Stromal cell of bone marrow (primary cell): ENCODE measurements at regions not wholly inside any gene's neighbourhood (a gene's known extent, or its start where the extent isn't known, plus 50 kb on each side); places are given as distances from the start of the nearest gene placed in this dataset.

Experiments
- DNase-seq: peaks from one replicate; pipeline ENCODE4 v3.0.0-alpha.2; 2012; ENCODE audit warnings: low read depth

DNA sequence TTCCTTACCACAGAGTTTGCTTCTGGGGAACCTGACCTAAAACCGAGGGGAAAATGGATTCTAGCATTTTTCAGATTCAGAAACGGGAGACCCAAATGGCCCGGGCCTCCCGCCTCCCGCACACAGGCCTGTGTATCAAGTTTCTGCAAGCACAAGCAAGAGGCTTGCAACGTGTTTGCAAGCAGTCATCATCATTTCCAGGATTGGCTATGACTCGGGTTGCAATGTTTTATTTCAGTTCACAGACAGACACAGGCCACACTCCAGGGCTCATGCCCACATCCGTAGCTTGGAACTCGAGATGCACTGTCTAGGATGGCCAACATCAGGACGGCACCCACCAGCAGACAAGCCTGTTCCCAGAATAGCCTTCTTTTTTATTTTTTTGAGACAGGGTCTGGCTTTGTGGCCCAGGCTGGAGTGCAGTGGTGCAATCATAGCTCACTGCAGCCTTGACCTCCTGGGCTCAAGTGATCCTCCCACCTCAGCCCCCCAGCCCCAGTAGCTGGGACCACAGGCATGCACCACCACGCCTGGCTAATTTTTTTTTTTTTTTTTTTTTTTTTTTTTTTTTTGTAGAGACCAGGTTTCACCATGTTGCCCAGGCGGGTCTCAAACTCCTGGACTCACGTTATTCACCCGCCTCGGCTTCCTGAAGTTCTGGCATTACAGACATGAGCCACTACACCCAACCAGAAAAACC, 68.1 kb upstream of the FOXK1 start:
- peak; percentile 81 for DNase-seq

DNA sequence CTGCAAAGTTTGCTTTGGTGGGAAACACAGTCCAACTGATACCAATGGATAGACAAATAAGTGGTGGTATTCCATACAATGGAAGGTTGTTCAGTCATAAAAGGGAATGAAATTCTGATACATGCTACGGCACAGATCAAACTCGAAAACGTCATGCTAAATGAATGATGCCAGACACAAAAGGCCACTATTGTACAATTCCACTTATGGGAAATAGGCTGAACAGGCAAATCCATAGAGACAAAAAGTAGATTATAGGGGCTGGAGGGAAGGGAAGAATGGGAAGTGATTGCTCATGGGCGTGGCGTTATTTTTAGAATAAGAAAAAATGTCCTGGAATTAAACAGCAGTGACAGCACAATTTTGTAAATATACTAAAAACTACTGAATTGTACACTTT, 66.0 kb upstream of the FOXK1 start:
- no peak for DNase-seq

DNA sequence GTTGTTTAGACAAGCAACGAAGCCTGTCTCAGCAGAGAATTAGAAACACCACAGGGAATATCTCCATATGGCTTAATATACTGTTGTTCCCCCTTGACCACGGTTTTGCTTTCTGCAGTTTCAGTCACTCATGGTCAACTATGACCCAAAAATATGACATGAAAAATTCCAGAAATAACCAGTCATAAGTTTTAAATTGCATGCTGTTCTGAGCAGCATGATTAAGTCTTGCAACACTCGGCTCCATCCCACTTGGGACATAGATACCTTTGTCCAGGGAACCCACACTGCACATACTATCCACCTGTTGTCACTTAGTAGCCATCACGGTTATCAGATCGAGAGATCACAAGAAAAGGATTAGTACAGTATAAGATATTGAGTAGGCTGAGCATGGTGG, 60.7 kb upstream of the FOXK1 start:
- peak; percentile 24 for DNase-seq

DNA sequence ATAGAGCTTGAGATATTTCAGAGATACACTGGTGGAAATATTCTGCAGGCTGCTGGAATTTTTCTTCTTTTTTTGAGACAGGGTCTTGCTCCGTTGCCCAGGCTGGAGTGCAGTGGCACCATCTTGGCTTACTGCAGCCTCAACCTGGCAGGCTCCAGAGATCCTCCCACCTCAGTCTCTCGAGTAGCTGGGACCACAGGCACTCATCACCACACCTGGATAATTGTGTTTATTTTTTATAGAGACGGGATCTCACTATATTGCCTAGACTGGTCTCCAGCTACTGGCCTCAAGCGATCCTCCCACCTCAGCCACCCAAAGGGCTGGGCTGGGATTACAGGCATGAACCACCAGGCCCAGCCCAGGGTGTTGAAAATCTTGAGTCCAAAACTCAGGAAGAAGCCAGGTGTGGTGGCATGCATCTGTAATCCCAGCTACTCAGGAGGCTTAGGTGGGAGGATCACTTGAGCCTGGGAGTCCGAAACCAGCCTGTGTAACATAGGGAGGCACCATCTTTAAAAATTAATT, 55.7 kb upstream of the FOXK1 start:
- no peak for DNase-seq

DNA sequence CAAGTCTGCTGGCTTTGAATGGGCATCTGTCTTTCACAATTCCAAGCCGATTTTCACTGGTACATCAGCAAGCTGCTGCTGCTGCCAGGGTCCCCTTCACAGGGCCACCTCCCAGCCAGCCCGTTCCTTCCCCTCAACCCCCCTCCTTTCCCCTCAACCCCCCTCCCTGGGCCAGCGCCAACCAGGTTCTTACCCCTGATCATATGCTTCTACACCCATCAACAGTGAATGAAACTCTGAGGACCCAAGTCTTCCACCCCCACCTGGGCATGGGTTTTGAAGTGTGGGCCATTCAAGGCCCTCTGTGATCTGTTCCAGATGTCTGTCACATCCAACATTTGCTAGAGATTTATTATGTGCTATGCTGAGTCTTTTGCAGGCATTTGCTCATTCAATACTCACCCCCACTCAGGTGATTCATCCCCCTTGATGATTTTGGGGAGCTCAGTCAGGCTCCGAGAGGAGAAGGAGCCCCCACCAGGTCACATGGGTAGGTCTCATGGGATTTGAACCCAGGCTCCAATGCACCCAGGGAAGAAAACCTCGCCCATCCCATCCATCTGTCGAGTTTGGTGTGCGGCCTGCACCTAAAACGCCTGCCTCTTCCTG, 52.7 kb upstream of the FOXK1 start:
- no peak for DNase-seq

DNA sequence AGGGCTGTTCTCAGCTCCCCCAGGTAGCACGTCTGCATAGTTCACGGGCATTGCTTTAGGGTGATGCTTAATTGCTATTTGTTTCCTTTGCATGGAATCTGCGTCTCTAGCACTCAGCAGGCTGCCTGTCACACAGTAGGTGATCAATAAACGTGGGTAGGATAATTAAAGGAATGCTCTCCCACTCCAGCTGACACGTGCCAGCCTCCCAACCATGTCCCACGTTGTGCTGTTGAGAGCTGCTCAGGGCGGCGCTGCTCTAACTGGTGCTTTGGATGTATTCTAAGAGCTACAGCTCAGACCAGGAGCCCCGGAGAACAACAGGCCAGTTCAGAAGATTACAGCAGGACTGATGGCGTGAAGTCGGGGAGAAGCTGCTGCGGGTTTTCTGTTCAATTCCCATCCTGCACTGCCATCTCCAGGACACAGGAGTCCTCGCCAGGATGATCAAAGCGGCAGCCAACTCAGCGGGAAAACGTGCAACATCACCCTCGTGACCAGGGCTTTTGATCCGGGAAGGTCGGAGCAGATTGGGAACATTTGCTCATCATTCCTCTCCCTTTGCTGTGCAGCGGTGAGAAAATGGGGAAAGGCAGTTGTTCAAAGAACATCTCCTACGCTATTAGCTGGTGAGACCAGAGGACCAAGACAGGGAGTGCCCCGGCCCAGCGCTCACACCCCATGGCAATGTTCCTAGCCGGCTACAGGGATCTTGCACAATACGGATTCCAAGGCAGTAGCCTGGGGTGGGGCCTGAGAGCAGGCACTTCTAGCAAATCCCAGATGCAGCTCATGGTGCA, 50.5 kb upstream of the FOXK1 start:
- peak; percentile 90 for DNase-seq
